ENCODE measurements at regions not wholly inside any gene's neighbourhood (a gene's known extent, or its start where the extent isn't known, plus 50 kb on each side); places are given as distances from the start of the nearest gene placed in this dataset.

DNA sequence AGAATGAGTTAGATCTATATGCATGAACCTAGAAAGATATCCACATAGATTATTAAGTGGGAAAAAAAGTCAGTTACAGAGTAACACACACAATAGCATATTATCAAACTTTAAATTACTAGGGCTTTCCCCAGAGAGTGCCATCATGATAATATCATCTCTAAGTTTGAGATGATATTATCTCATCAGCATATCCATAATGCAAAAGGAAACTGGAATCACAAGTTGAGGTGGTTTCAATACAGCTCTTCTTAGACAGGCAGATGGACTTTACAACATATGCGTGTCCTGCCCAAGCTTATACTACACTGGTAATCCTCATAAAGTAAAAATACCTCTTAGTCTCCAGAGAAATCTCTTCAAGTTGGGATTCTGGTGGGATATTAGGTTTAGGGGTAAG, 236.2 kb upstream of the SERP2 start:
- H2BK12ac ChIP-seq (ENCODE audit: low read depth, low read length): no peak overlapping the region
- no peaks in the 10 kb centered on the region for H4K20me1 ChIP-seq (replicated peaks in 1 of 2; ENCODE audit: control insufficient read depth in 1 of 2, insufficient read depth in 2 of 2, low read length in 2 of 2)
- H3K36me3 ChIP-seq (ENCODE audit: control insufficient read depth in 2 of 4, insufficient read depth in 4 of 4, low read length in 3 of 4): no peaks in the 10 kb centered on the region
- H3K23ac ChIP-seq (ENCODE audit: insufficient read length): no peak overlapping the region
- H3K14ac ChIP-seq (ENCODE audit: insufficient read length): no peak overlapping the region
- H2AFZ ChIP-seq (ENCODE audit: low read length): no peak overlapping the region
- no peaks in the 10 kb centered on the region for H3K79me2 ChIP-seq (ENCODE audit: control insufficient read depth in 1 of 2, insufficient read depth in 2 of 2, low read length in 2 of 2)
- peaks cover 0 to 4% (median 3%) of the 10 kb centered on the region in 4 experiments; a peak in 4 of 7 replicates for H3K4me1 ChIP-seq (replicated peaks in 1 of 4; ENCODE audit: control insufficient read depth in 3 of 4, insufficient read depth in 4 of 4, low read length in 3 of 4)
- H3K79me1 ChIP-seq (ENCODE audit: low read depth, low read length): no peaks in the 10 kb centered on the region
- H2BK5ac ChIP-seq (ENCODE audit: low read depth, low read length): no peak overlapping the region
- H3K27me3 ChIP-seq (replicated peaks in 1 of 4; ENCODE audit: control insufficient read depth in 3 of 4, extremely low read depth in 1 of 4, insufficient read depth in 3 of 4, low read length in 3 of 4): no peaks in the 10 kb centered on the region
- DNase-seq (ENCODE audit: low read depth in 1 of 2, low spot score in 2 of 2) (no peak), FAIRE-seq (no peak)
- H4K8ac ChIP-seq (ENCODE audit: extremely low read depth, insufficient read depth, low read length): no peak overlapping the region
- CTCF ChIA-PET (ENCODE audit: partially characterized antibody): interaction anchor here (0.6 to 0.7 kb wide), 2 partner anchors 87 to 186 kb away, joined by 3 to 4 read pairs; no protein-coding TSS in a partner anchor
- POLR2A ChIA-PET (ENCODE audit: partially characterized antibody): interaction anchor here (0.6 kb wide), 1 partner anchor 1338 kb away, joined by 3 read pairs; no protein-coding TSS in a partner anchor
- H2BK120ac ChIP-seq (replicated peaks; ENCODE audit: low read depth, low read length): no peak overlapping the region
- H2AK5ac ChIP-seq (ENCODE audit: low read depth, low read length): no peak overlapping the region
- peaks cover 3% of the 10 kb centered on the region for H3K23me2 ChIP-seq (ENCODE audit: low read depth, low read length)
- no peak for TF ChIP-seq CEBPB (IDR thresholded peaks at IDR 0.05; ENCODE audit: low read depth, low read length)
- TF ChIP-seq MAFK (IDR thresholded peaks at IDR 0.05; ENCODE audit: low read depth, low read length): no peak
- no peak for TF ChIP-seq JUN (IDR thresholded peaks at IDR 0.05; ENCODE audit: low read depth, low read length)
- TF ChIP-seq EP300 (IDR thresholded peaks at IDR 0.05; ENCODE audit: borderline replicate concordance in 1 of 2, low read depth in 2 of 2, low read length in 2 of 2): no peak
- no peak overlapping the region for H3K4ac ChIP-seq (replicated peaks; ENCODE audit: insufficient read length, low read depth, low read length)
- H3K4me2 ChIP-seq (ENCODE audit: insufficient read depth in 1 of 2, low read depth in 2 of 2, low read length in 2 of 2): no peak overlapping the region
- no peak overlapping the region for H3K4me3 ChIP-seq (ENCODE audit: extremely low read depth in 1 of 4, insufficient read depth in 2 of 4, low read depth in 3 of 4, low read length in 4 of 4)
- H3K9ac ChIP-seq (replicated peaks in 1 of 4; ENCODE audit: extremely low read depth in 1 of 4, low read depth in 3 of 4, low read length in 3 of 4): no peak overlapping the region
- H3K56ac ChIP-seq (replicated peaks; ENCODE audit: insufficient read length, low read depth, low read length): no peak overlapping the region
- no peaks in the 10 kb centered on the region for H3K9me3 ChIP-seq (ENCODE audit: insufficient read depth in 2 of 2, low read depth in 1 of 2, low read length in 1 of 2)
- no peak overlapping the region for H4K91ac ChIP-seq (replicated peaks; ENCODE audit: insufficient read length, low read length)
- no peak overlapping the region for H4K5ac ChIP-seq (ENCODE audit: insufficient read length, low read depth, low read length)
- H2BK20ac ChIP-seq (ENCODE audit: low read length): no peak overlapping the region
- H3K27ac ChIP-seq (ENCODE audit: low read depth, low read length): no peak overlapping the region
- WGBS, 2 experiments (ENCODE audit: extremely low coverage in 1 of 2, insufficient coverage in 1 of 2, insufficient read length in 1 of 2, insufficient replicate concordance in 2 of 2, low coverage in 1 of 2, low lambda C conversion rate in 2 of 2, missing lambda C conversion rate in 1 of 2): 86% methylated on average over 1 of the region's 1 CpG; no CpG with 5 or more reads in 1 of the 2 experiments
- H2BK15ac ChIP-seq (ENCODE audit: low read length): no peak overlapping the region
- H3K18ac ChIP-seq (ENCODE audit: extremely low read depth, low read length): no peak overlapping the region
